ENCODE measurements at regions not wholly inside any gene's neighbourhood (a gene's known extent, or its start where the extent isn't known, plus 50 kb on each side); places are given as distances from the start of the nearest gene placed in this dataset.

DNA sequence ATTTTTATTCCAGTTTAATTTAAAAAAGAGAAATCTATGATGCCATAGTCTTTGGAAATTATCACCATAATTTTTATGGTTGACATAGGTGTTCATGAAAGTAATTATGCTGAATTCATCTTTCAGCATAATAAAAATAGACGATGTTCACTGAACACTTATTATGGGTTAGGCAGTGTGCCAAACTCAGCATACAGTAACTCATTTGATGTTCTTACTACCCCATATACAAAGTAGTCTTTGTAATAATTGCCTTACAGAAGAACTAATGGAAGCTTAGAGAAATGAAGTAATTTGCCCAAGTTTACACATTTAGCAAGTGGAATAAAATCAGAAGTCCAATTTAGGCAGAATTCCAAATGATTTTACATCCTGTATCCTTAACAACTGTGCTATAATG lies 852.2 kb upstream of the GOT2 start:
- no peak for TF ChIP-seq POLR2AphosphoS5 (IDR thresholded peaks at IDR 0.05; ENCODE audit: low read depth, low read length)
- no peak for TF ChIP-seq POLR2A (IDR thresholded peaks at IDR 0.05; ENCODE audit: low read depth, low read length)

Data from GM12892 (cell line).